GM23338 (cell line): ENCODE measurements at regions not wholly inside any gene's neighbourhood (a gene's known extent, or its start where the extent isn't known, plus 50 kb on each side); places are given as distances from the start of the nearest gene placed in this dataset.

Source experiments
- ATAC-seq: fragments of 200-7000 bp; cut with Tn5 transposase; 3 replicates; pipeline ENCODE4 v1.9.1; 2020
- DNase-seq: peaks from one replicate; pipeline ENCODE4 v3.0.0-alpha.2; 2015; ENCODE audit warnings: low spot score
- H2AFZ ChIP-seq: fragments of 200-600 bp; sonication (generic); 2 replicates; pipeline ENCODE4 v1.8.0; 2016; ENCODE audit warnings: antibody characterized with exemption, mild to moderate bottlenecking, moderate library complexity
- H3F3A ChIP-seq: fragments of 200-600 bp; sonication (generic); replicated peaks from 2 replicates; pipeline ENCODE4 v1.8.0; 2017; ENCODE audit warnings: antibody characterized with exemption, mixed run types, low read depth
- H3K27ac ChIP-seq: fragments of 200-600 bp; sonication (generic); 2 replicates; pipeline ENCODE4 v1.6.1; 2016; ENCODE audit warnings: low read depth
- H3K27me3 ChIP-seq: fragments of 200-600 bp; sonication (generic); 2 replicates; pipeline ENCODE4 v1.8.0; 2016; ENCODE audit warnings: mild to moderate bottlenecking, mixed run types, moderate library complexity; ENCODE audit not compliant: insufficient read depth
- H3K36me3 ChIP-seq: fragments of 200-600 bp; sonication (generic); 2 replicates; pipeline ENCODE4 v1.8.0; 2016; ENCODE audit warnings: mild to moderate bottlenecking; ENCODE audit not compliant: insufficient read depth
- H3K4me1 ChIP-seq: fragments of 200-600 bp; sonication (generic); 2 replicates; pipeline ENCODE4 v1.8.0; 2016; ENCODE audit warnings: mild to moderate bottlenecking, moderate library complexity; ENCODE audit not compliant: insufficient read depth
- H3K4me2 ChIP-seq: fragments of 200-600 bp; sonication (generic); 2 replicates; pipeline ENCODE4 v1.7.1; 2017; ENCODE audit warnings: mixed run types
- H3K4me3 ChIP-seq: fragments of 200-600 bp; sonication (generic); 2 replicates; pipeline ENCODE4 v1.6.1; 2016; ENCODE audit warnings: mixed run types
- H3K79me2 ChIP-seq: fragments of 200-600 bp; sonication (generic); replicated peaks from 2 replicates; pipeline ENCODE4 v1.8.0; 2017; ENCODE audit warnings: mild to moderate bottlenecking; ENCODE audit not compliant: insufficient read depth
- H3K9me2 ChIP-seq: fragments of 200-600 bp; sonication (generic); 2 replicates; pipeline ENCODE4 v1.8.0; 2017; ENCODE audit not compliant: insufficient read depth
- H4K20me1 ChIP-seq: fragments of 200-600 bp; sonication (generic); replicated peaks from 2 replicates; pipeline ENCODE4 v1.8.0; 2017; ENCODE audit warnings: mild to moderate bottlenecking; ENCODE audit not compliant: insufficient read depth
- H3K27ac Mint-ChIP-seq: 2 replicates; pipeline ENCODE4 v1.8.0; 2020; ENCODE audit warnings: inconsistent platforms, mild to moderate bottlenecking, moderate library complexity, mixed read lengths
- H3K27me3 Mint-ChIP-seq: 3 replicates; pipeline ENCODE4 v1.8.0; 2022; ENCODE audit warnings: low read depth, mild to moderate bottlenecking, moderate library complexity, mixed read lengths, inconsistent platforms; ENCODE audit not compliant: insufficient read depth, poor library complexity
- H3K36me3 Mint-ChIP-seq: 3 replicates; pipeline ENCODE4 v1.8.0; 2021; ENCODE audit warnings: low read depth, mild to moderate bottlenecking, inconsistent platforms, moderate library complexity, mixed read lengths
- H3K4me1 Mint-ChIP-seq: 3 replicates; pipeline ENCODE4 v1.8.0; 2020; ENCODE audit warnings: mild to moderate bottlenecking, inconsistent platforms, mixed read lengths
- H3K4me3 Mint-ChIP-seq: 3 replicates; pipeline ENCODE4 v1.8.0; 2021; ENCODE audit warnings: moderate library complexity, mild to moderate bottlenecking, inconsistent platforms, mixed read lengths
- H3K9me3 Mint-ChIP-seq: 3 replicates; pipeline ENCODE4 v1.8.0; 2020; ENCODE audit warnings: moderate library complexity, mild to moderate bottlenecking, inconsistent platforms, mixed read lengths
- CREB1 ChIP-seq: fragments of 250-450 bp; sonication (Bioruptor Pico); IDR thresholded peaks from 2 replicates; pipeline ENCODE4 v1.5.0; 2020; ENCODE audit warnings: low read depth, mild to moderate bottlenecking, moderate library complexity
- CTCF ChIP-seq, 2 experiments: fragments of 200-600 bp in 1 of 2; sonication (generic) in 1 of 2; conservative IDR thresholded peaks; 2 replicates each; pipeline versions ENCODE4 v1.5.1 to v1.6.1; 2016 to 2017; ENCODE audit warnings: antibody characterized with exemption in 2 of 2, low read depth in 2 of 2, mild to moderate bottlenecking in 2 of 2, moderate library complexity in 1 of 2
- ETS1 ChIP-seq: IDR thresholded peaks from 2 replicates; pipeline ENCODE4 v1.6.1; 2016; ENCODE audit warnings: antibody characterized with exemption
- EZH2 ChIP-seq: fragments of 200-600 bp; sonication (generic); IDR thresholded peaks from one replicate; pipeline ENCODE4 v1.8.0; 2017; ENCODE audit warnings: antibody characterized with exemption, mild to moderate bottlenecking, low read depth; ENCODE audit not compliant: unreplicated experiment
- EZH2phosphoT487 ChIP-seq: fragments of 200-600 bp; sonication (generic); IDR thresholded peaks from one replicate; pipeline ENCODE4 v1.8.1; 2018; ENCODE audit warnings: antibody characterized with exemption; ENCODE audit not compliant: unreplicated experiment
- JUNB ChIP-seq: IDR thresholded peaks from one replicate; pipeline ENCODE4 v1.6.1; 2016; ENCODE audit warnings: antibody characterized with exemption; ENCODE audit not compliant: unreplicated experiment
- NANOG ChIP-seq: IDR thresholded peaks from 2 replicates; pipeline ENCODE4 v1.6.1; 2016; ENCODE audit warnings: antibody characterized with exemption, borderline replicate concordance
- POLR2AphosphoS5 ChIP-seq: IDR thresholded peaks from 2 replicates; pipeline ENCODE4 v1.6.1; 2016; ENCODE audit warnings: antibody characterized with exemption, low read depth
- REST ChIP-seq: IDR thresholded peaks from one replicate; pipeline ENCODE4 v1.6.1; 2018; ENCODE audit warnings: antibody characterized with exemption; ENCODE audit not compliant: unreplicated experiment
- STAT1 ChIP-seq: IDR thresholded peaks from one replicate; pipeline ENCODE4 v1.6.1; 2016; ENCODE audit warnings: antibody characterized with exemption; ENCODE audit not compliant: unreplicated experiment
- ZNF114 ChIP-seq: fragments of 250-450 bp; sonication (Bioruptor Pico); IDR thresholded peaks from 2 replicates; pipeline ENCODE4 v1.5.0; 2020; ENCODE audit warnings: mild to moderate bottlenecking, moderate library complexity
- ZNF331 ChIP-seq: fragments of 250-450 bp; sonication (Bioruptor Pico); IDR thresholded peaks from 2 replicates; pipeline ENCODE4 v1.5.0; 2020; ENCODE audit warnings: low read depth, mild to moderate bottlenecking, moderate library complexity
- ZNF462 ChIP-seq: fragments of 250-450 bp; sonication (Bioruptor Pico); IDR thresholded peaks from 2 replicates; pipeline ENCODE4 v1.5.0; 2020; ENCODE audit warnings: mild to moderate bottlenecking, moderate library complexity

- H3F3A ChIP-seq = no peaks in the 10 kb centered on the region
- no peak overlapping the region; the same call in 1 of the 2 replicates for H3K27ac Mint-ChIP-seq
- no peaks in the 10 kb centered on the region for H3K79me2 ChIP-seq
- H3K4me3 Mint-ChIP-seq = no peak overlapping the region
- H3K27ac ChIP-seq = peak overlapping the region; percentile 1; the same call in 1 of the 2 replicates
- no peaks in the 10 kb centered on the region for H3K36me3 ChIP-seq
- peaks cover 3% of the 10 kb centered on the region for H3K27me3 Mint-ChIP-seq
- H3K4me1 Mint-ChIP-seq = peaks cover 20% of the 10 kb centered on the region
- TF ChIP-seq REST (no peak), ZNF462 (CRISPR knock-in tag) (peak; percentile 85), CREB1 (CRISPR knock-in tag) (no peak), ZNF114 (CRISPR knock-in tag) (no peak), JUNB (no peak), CTCF (conservative IDR thresholded peaks at IDR 0.05; ENCODE audit: low read depth in 2 of 2) (no peak), ZNF331 (CRISPR knock-in tag) (no peak), NANOG (0 out of 2 replicates have a peak, but pooled peaks have one; percentile 5), ETS1 (no peak), EZH2 (no peak), STAT1 (no peak), POLR2AphosphoS5 (no peak), EZH2phosphoT487 (no peak)
- H3K4me3 ChIP-seq = no peak overlapping the region
- H3K36me3 Mint-ChIP-seq = no peaks in the 10 kb centered on the region
- no peaks in the 10 kb centered on the region for H4K20me1 ChIP-seq
- H3K4me1 ChIP-seq = peaks cover 18% of the 10 kb centered on the region
- H3K4me2 ChIP-seq = peak overlapping the region; percentile 27
- H3K9me2 ChIP-seq = no peaks in the 10 kb centered on the region; the same call in 1 of the 2 replicates
- DNase-seq = peak; percentile 37
- no peaks in the 10 kb centered on the region for H3K27me3 ChIP-seq
- H2AFZ ChIP-seq = peak overlapping the region; percentile 39
- peak; percentile 50 for ATAC-seq
- H3K9me3 Mint-ChIP-seq = no peaks in the 10 kb centered on the region
These were observed 262.0 kb upstream of the TMPO start for GRCh38 chr12:98253207-98254037.
